GM19238 (cell line): ENCODE measurements at regions not wholly inside any gene's neighbourhood (a gene's known extent, or its start where the extent isn't known, plus 50 kb on each side); places are given as distances from the start of the nearest gene placed in this dataset.

Experiments used
- DNase-seq: peaks from one replicate; pipeline ENCODE4 v3.0.0; 2011; ENCODE audit warnings: low spot score; ENCODE audit not compliant: insufficient read length

DNA sequence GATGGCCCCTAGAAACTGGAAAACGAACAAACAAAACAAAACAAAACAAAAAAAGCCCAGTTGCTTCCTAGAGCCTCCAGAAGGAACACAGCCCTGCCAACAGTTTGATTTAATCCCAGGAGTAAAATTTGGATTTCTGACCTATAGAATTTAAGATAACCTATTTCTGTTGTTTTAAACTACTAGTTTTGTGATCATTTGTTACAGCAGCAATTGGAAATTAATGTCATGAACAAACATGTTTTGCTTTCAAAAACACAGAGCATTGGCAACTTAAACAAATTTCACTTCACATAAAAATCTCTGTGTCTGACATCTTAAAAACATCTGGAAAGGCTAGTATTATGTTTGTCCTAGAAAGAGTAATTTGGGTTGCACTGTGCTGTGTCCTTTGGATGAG, 437.3 kb downstream of the METTL15 start:
- no peak for DNase-seq

DNA sequence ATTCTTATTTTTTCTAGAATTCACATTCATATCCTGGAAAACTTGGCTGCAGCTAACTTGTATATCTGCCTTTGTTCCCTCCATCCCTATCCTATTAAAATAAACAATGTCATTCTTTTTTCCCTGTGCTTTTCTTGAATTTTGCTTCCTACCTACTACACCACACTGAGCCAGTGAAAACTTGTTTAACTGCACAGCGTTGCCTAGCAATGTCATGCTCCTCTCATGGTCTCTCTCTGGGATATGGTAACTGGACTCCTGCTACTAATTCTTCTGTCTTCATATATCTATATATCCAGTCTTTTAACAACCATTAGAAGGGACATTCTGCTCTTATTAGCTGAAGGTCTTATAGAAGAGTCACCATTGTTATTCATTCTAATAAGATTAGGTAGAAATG, 434.4 kb downstream of the METTL15 start:
- DNase-seq = no peak

DNA sequence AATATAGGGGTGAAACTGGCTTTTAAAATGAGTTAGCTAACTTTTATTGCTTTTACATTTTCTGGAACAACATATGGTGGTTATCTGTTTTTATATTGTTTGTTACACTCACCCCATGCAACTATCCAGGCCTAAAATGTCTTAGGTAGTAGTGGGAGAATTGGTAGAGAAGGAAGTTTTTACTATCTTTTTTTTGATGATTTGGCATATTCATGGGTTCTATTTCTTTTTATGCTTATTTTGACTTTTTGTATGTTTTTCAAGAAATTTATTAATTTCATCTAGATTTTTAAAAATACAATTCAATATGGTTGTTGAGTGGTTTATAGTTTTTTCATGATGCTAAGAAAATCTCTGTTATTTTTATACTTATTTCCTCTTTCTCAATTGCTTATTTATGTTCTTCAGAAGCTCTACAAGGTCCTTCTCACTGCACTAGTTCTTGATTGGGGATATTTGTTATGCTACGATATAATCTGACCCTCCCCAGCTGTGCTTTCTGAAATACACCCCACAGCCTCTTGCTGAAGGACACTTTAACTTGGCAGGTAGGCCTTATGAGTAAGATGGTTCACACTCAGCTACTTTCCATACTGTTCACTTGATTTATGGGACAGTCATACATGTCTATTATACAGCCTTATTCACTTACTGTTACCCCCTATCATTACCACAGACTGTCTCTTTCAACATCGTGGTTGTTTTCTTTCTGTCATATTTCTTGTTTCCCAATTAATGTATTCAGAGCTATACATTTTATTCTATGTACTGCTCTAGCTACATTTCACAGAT, 431.2 kb downstream of the METTL15 start:
- DNase-seq = no peak

DNA sequence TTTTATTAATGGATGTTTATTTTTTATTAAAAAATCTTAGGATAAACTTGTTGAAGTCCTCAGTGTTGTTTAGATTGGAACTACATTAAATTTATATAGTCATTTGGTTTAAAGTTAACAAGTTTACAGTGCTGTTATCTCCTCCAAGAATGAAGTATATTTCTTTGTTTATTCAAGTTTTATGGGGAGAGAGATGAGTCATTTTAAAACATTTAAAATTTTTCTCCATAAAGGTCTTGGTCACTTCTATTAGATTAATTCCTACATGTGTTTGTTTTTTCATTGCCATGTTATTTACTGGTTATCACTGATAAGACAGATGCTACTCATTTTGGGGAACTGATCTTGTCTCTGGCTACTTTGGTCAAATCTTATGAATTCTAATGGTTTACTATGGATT, 429.6 kb downstream of the METTL15 start:
- DNase-seq = no peak

DNA sequence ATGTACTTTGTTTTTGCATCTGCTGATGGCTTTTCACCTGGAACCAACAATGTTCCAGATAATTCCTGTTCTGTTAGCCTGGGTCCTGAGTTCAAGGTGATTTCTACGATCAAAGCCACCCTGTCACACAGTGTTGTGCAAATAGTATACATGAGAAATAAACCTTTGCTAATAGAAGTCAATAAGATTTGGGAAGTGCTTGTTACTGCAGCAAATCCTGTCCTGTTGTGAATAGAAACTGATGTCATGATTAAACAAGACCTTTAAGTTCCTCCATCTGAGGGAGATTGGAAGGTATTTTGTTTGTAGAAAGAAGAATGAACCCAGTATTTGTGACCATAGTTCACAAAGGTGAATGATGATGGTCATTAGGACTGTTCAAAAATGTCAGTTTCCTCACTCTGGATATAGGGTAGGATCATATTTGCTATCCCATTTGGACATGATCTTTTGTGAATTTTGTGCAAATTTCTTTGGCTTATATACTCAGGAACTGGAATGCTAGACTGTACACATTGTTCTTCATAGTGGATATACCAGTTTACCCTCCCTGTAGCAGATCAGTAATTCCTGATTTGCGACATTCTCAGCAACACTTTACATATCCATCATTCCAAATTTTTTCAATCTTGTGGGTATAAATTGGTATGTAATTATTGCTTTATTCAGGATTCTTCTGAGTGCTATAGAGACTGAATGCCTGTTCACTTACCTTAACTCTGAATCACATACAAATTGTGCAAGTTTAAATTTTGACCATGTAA, 428.5 kb downstream of the METTL15 start:
- no peak for DNase-seq

DNA sequence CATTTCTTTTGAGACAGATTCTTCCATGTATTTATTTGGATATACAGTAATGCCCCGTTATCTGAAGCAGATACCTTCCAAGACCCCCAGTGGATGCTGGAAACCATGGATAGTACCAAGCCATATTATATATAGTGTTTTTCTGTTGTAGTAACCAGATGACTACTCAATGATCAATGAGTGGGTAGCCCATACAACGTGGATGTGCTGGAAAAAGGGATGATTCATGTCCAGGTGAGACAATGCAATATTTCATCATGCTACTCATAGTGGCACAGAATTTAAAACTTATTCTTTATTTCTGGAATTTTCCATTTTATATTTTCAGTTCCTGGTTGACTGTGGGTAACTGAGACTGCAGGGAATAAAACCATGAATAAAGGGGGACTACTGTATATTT, 427.5 kb downstream of the METTL15 start:
- no peak for DNase-seq

DNA sequence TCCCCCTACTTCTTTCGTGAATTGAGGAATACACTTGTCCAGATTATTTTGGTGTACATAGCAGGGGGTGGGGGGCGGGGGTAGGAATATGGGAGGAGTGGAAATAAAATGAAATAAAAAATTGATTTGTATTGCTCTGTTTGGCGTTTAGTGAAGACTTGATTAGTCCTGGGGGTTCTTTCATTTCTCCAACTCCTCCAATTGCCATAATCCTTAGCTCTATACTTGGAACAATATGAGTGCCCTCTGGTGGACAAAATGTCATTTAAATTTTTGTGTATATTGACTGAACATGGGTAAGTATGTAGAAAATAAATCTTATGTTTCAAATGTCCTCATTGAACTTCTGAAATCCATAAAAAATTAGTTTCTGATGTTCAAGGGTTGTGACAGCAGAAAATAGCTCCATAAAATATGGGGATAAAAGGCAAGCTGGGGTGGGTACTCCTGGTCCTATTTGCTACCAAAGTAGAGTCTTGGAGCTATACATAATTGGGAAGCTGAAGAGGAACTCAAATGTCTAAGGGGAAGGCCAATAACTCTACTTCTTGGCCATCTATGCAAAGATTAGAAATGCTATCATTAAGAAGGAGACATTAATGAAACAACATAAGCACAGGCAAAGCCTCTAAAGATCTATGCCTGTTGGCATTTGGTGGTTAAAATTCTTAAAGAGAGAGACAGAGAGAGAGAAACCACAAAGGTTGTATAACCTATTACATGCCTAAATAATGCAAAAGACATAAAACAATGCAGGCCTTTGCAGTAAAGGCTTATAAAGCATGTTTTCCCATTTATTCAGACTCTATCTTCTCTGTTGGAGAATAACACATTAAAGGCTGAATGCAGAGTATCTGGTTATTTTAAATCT, 421.6 kb downstream of the METTL15 start:
- no peak for DNase-seq

DNA sequence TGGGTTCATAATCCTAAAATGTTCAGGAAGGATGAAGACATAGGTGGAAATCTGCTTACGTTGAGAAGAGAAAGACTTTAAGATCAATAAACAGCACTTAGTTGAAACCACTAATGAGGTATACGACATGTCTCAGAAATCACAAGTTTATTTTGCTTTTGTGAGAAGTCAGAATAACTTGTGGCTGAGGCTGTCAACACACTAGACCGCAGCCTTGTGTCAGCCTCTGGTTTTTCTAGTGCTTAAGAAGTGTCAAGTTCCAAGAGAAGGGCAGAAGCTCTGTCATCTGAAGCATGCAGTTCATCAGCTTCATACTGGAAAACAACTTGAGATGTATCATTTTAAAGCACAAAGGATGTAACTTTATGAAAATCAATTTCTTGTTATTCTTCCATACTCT, 420.9 kb downstream of the METTL15 start:
- no peak for DNase-seq

DNA sequence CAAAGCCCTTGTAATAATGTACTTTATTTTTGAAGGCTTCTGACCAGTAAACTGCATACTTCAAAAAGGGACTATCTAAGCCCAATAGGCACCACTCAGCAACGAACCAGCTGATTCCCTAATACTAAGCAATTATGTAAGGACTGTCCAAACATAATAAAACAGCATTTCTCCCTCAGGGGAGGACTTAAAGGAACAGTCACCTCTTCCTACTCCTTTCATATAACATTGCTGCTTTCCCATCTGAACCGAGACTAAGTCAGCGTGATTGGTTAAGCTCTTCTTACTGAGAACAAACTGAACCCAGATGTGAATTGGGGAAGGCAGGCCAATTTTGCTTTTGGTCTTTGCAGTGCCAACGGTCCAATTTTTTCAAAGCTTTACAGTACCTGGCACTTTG, 420.0 kb downstream of the METTL15 start:
- no peak for DNase-seq

DNA sequence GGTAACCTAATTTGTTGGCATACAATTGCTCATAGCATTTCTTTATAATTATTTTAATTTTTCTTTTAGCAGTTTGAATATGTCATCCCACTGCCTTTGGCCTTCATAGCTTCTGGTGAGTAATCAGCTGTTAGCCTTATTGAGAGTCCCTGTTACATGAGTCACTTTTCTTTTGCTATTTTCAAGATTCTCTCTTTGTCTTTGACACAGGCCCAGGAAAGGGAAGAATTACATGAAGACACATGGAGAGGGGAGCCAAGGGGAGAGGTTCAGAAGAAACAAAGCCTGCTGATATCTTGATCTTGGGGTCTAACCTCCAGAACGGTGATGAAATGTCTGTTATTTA, 418.2 kb downstream of the METTL15 start:
- no peak for DNase-seq

DNA sequence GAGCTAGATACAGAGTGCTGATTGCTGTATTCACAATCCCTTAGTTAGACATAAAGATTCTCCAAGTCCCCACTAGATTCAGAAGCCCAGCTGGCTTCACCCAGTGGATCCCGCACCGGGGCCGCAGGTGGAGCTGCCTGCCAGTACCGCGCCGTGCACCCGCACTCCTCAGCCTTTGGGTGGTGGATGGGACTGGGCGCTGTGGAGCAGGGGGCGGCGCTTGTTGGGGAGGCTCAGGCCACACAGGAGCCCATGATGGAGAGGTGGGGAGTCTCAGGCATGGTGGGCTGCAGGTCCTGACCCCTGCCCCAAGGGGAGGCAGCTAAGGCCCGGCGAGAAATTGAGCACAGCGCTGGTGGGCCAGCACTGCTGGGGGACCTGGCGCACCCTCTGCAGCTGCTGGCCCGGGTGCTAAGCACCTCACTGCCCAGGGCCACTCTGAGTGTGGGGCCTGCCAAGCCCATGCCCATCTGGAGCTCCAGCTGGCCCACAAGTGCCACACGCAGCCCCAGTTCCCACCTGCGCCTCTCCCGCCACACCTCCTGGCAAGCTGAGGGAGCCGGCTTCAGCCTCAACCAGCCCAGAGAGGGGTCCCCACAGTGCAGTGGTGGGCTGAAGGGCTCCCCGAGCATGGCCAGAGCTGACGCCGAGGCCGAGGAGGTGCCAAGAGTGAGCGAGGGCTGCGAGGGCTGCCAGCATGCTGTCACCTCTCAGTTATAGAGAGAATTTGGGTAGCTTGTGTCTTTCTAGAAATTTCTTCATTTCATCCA, 417.6 kb downstream of the METTL15 start:
- DNase-seq = no peak

DNA sequence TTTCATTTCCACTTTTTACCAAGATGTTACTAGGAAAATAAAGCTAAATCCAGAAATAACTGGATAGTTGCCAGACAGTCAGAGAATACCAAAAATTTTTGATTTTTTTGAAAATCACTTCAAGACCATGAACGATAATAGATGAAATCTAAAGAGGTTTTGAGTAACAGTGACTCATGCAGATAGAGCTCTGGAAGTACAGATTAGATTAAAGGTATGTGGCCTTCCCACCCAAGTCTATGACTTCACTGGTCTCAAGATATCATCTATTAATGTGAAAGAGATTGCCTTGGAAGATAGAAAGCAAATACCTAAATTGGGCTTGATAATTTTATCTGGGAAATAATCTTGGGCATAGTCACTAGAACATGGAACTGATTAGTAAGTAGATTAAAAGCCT, 415.9 kb downstream of the METTL15 start:
- no peak for DNase-seq

DNA sequence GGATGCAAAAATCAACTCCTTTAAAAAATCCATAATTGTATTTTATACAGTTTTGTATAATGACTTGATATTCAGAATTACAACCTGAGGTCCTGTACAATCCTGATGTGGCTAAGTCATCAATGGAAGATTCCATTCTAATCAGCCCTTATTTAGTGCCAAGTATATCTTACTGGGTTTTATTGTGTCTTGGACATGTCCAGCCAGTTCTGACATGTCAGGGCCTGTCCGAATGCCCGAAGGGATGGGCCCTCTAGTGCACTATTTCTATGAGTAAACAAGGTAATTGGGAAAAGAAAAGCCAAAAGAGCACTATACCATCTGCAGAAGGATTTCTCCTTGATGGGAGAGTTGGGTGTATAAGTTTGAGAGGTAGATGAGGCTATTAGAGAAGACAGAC, 412.9 kb downstream of the METTL15 start:
- DNase-seq = no peak

DNA sequence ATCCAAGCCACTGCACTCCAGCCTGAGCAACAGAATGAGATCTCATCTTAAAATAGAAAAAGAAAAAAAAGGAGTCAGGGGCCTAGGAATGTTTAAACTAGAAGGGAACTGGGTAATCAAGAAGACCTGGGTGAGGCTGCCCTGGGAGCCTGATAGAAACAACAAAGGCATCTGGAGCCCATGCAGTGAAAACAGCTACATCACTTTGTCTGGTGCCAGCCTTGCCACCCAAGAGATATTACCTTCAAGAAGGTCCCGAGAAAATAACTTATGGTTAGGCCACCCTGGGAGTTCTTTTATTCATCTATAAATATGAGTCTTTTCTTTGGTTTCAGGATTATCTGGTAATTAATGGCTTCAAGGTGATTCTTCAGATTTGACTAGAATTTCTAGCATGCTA, 412.1 kb downstream of the METTL15 start:
- DNase-seq = no peak

DNA sequence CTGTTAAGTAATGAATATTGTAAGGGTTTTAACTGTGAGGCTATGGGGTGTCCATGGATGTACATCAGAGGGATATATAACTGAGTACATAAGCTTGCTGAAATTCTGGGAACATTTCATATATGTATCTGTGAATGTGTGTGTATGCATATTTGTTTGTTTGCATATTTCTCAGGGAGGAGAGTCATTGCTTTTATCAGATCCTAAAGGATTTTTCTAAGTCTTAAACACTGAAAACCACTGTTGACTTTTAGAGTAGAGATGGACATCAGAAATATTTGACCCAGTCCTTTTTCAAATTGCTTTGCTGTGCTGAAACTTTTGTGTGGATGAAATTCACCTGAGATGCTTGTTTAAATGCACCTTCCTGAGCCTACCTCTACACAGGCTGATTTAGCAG, 410.6 kb downstream of the METTL15 start:
- no peak for DNase-seq

DNA sequence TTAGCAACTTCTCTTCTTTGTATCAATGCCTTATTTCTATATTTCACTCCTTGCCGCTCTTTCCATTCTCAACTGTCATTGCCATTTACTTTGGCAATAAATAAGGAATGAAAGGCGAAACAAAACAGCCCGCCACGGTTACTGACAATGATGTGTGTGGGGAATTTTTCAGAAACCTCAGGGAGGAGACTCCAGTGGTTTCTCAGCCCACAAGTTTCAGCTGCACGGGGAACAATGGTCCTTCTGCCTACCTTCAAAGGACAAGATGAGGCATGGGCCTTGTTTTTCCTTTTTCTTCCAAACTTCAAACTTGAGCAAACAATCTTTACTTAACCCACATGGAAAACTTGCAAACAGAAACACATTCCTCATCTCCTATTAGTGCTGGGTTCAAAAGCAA, 409.4 kb downstream of the METTL15 start:
- no peak for DNase-seq

DNA sequence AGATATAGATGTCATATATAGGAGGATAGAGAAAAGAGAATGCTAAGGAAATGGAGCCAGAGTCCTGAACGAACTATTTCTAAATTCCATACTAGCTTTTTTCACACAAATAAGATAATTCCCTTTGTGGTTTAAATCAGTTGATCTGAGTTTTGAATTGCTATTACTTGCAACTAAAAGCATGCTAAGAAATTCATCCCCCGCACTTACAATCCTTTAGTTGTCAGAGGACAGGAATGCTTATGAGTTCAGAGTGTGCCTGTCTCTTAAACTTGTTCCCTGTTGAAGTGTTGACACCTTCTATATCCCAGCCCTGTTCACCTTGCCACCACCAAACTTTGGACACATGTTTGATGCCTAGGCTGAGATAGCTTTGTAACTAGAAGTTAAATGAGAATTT, 406.2 kb downstream of the METTL15 start:
- no peak for DNase-seq

DNA sequence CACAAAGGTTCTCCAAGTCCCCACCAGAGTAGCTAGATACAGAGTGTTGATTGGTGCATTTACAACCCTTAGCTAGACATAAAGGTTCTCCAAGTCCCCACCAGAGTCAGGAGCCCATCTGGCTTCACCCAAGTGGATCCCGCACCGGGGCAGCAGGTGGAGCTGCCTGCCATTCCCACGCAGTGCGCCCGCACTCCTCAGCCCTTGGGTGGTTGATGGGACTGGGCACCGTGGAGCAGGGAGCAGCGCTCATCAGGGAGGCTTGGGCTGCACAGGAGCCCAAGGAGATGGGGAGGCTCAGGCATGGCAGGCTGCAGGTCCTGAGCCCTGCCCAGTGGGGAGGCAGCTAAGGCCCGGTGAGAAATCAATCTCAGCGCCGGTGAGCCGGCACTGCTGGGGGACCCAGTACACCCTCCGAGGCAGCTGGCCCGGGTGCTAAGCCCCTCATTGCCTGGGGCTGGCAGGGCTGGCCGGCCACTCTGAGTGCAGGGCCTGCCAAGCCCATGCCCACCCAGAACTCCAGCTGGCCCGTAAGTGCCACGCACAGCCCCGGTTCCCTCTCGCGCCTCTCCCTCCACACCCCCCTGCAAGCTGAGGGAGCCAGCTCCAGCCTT, 404.1 kb downstream of the METTL15 start:
- DNase-seq = no peak

DNA sequence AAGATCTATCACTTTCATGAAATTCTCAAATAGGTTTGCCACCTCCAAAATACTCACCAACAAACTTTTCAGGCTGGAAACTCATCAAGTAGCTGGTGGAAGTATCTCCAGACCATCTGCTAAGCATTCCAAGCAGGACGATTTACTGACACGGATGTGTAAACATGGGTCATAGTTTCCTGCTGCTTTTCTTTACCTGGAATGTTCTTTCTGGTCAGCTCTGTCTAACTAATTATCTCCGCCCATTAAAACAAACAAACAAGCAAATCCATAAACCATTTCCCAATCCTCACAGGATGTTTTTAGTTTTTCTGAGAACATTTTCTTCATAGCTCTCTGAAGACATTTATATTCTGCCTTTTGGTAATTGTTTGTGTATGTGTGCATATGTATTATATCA, 397.0 kb downstream of the METTL15 start:
- no peak for DNase-seq

DNA sequence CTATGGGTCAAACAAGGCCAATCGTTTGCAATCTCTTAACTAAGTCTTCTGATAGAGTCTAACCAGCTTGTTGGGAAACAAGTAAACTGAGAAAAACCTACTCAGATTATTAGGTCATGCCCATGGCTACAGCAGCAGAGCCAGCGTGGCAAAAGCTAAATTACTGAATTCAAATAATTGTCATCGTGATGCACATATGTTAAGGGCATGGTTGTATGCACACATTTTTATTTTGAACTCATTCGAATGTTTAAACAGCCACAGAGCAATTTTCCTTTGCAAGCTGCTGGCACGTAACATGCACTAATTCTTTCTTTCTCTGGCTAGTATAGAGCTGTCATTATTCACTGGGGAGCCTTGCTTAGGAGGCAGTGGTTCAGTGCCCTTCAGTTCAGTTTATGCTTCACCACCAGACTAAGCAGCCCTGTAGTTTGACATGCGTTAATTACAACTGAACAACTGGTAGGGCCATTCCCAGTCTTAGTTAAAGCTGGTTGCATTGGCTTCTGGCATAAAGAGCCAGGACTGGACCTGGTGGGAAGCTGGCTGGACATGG, 396.4 kb downstream of the METTL15 start:
- no peak for DNase-seq

DNA sequence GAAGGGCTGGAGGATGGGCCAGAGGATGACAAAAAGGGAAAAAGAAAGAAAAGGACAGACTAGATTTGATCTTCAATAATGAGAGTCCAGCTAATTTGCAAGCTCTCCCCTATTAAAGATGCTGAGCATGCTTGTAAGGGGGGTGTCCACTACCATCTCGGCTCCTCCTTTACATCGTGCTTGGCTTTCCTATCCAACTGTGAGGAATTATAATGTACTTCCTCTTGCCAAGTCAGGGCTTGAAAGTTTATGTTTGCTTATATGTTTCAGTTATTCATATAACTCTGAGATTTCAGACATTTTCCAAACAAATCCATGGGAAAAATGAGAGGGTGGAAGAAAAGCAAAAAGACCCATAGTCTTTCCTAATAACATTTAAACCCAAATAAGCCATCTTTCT, 387.1 kb downstream of the METTL15 start:
- DNase-seq = no peak
